Keratinocyte (primary cell): ENCODE measurements at regions not wholly inside any gene's neighbourhood (a gene's known extent, or its start where the extent isn't known, plus 50 kb on each side); places are given as distances from the start of the nearest gene placed in this dataset.

Experiments
- EZH2 ChIP-seq: IDR thresholded peaks from one replicate; pipeline ENCODE4 v1.6.1; 2012; ENCODE audit warnings: inconsistent platforms, mild to moderate bottlenecking, low read length, moderate library complexity
- TF ChIP-seq, protein P1 (sequence below), 3 experiments: IDR thresholded peaks in 1 of 3; conservative IDR thresholded peaks in 1 of 3; optimal IDR thresholded peaks in 1 of 3; 2 replicates in 2 of 3; 3 replicates in 1 of 3; pipeline versions ENCODE3 to v1.5.1; 2011; ENCODE audit warnings: low read length in 3 of 3, mild to moderate bottlenecking in 3 of 3, moderate library complexity in 2 of 3, control low read depth in 1 of 3, inconsistent platforms in 1 of 3; ENCODE audit not compliant: insufficient read depth in 2 of 3; ENCODE audit errors: extremely low read depth in 1 of 3

DNA sequence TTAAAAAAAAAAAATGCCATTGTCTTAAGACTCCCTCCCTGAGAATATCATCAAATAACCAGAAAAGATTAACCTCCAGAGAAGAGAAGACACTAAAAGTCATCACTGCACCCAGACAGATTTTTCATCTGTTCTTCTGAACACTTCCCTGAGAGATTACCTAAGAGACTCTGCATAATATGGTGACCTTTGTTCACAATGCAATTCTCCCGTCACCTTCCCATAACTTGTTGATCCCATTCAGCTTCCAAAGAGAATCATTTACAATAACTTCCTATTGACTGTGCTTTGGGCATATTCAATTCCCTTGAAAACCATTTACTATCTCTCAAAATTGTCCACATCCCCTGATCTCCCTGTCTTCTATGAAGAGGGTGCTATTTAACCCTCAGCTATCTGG is 85.1 kb upstream of the SMAD1 start:
- TF ChIP-seq, protein P1, sequence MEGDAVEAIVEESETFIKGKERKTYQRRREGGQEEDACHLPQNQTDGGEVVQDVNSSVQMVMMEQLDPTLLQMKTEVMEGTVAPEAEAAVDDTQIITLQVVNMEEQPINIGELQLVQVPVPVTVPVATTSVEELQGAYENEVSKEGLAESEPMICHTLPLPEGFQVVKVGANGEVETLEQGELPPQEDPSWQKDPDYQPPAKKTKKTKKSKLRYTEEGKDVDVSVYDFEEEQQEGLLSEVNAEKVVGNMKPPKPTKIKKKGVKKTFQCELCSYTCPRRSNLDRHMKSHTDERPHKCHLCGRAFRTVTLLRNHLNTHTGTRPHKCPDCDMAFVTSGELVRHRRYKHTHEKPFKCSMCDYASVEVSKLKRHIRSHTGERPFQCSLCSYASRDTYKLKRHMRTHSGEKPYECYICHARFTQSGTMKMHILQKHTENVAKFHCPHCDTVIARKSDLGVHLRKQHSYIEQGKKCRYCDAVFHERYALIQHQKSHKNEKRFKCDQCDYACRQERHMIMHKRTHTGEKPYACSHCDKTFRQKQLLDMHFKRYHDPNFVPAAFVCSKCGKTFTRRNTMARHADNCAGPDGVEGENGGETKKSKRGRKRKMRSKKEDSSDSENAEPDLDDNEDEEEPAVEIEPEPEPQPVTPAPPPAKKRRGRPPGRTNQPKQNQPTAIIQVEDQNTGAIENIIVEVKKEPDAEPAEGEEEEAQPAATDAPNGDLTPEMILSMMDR (optimal IDR thresholded peaks at IDR 0.05 in 1 of 3, IDR thresholded peaks at IDR 0.05 in 1 of 3, conservative IDR thresholded peaks at IDR 0.05 in 1 of 3; ENCODE audit: extremely low read depth in 1 of 3, insufficient read depth in 2 of 3, low read length in 3 of 3): no peak
- no peak for TF ChIP-seq EZH2
